NCI-H345 treated with DMSO at 0.1 percent for 48 hours (cell line): ENCODE measurements at regions not wholly inside any gene's neighbourhood (a gene's known extent, or its start where the extent isn't known, plus 50 kb on each side); places are given as distances from the start of the nearest gene placed in this dataset.

Experiments used
- DNase-seq: peaks from one replicate; lab custom pipeline; 2025; ENCODE audit not compliant: unreplicated experiment; lab: John Stamatoyannopoulos, UW

GRCh38 chr6:40912158-40912946 lies 126.7 kb downstream of the UNC5CL start:
- peak; percentile 87 for DNase-seq

GRCh38 chr6:40910260-40910893 lies 128.6 kb downstream of the UNC5CL start:
- DNase-seq = no peak

GRCh38 chr6:40909811-40910210 lies 129.2 kb downstream of the UNC5CL start:
- no peak for DNase-seq

GRCh38 chr6:40907198-40907701 lies 131.8 kb downstream of the UNC5CL start:
- peak; percentile 98 for DNase-seq

GRCh38 chr6:40906759-40907158 lies 132.3 kb downstream of the UNC5CL start:
- no peak for DNase-seq

GRCh38 chr6:40904583-40905194 lies 134.3 kb downstream of the UNC5CL start:
- no peak for DNase-seq

GRCh38 chr6:40903456-40903855 lies 135.6 kb downstream of the UNC5CL start:
- DNase-seq = no peak

- no peak for DNase-seq
These were observed 137.5 kb downstream of the UNC5CL start for GRCh38 chr6:40901322-40902055.

- no peak for DNase-seq
These were observed 138.2 kb downstream of the UNC5CL start for GRCh38 chr6:40900791-40901190.

- no peak for DNase-seq
These were observed 139.3 kb downstream of the UNC5CL start for GRCh38 chr6:40899684-40900155.

- DNase-seq = no peak
These were observed 140.9 kb downstream of the UNC5CL start for GRCh38 chr6:40898073-40898472.

- no peak for DNase-seq
These were observed 141.5 kb downstream of the UNC5CL start for GRCh38 chr6:40897390-40898003.

- DNase-seq = no peak
These were observed 142.3 kb downstream of the UNC5CL start for GRCh38 chr6:40896696-40897095.

- no peak for DNase-seq
These were observed 143.8 kb downstream of the UNC5CL start for GRCh38 chr6:40894962-40895799.

- DNase-seq = no peak
These were observed 146.0 kb downstream of the UNC5CL start for GRCh38 chr6:40893021-40893420.

- DNase-seq = no peak
These were observed 146.8 kb downstream of the UNC5CL start for GRCh38 chr6:40892223-40892622.

- DNase-seq = no peak
These were observed 147.3 kb downstream of the UNC5CL start for GRCh38 chr6:40891686-40892085.

- no peak for DNase-seq
These were observed 147.9 kb downstream of the UNC5CL start for GRCh38 chr6:40891131-40891530.

- no peak for DNase-seq
These were observed 149.7 kb downstream of the UNC5CL start for GRCh38 chr6:40889137-40889832.
